Renal pelvis (tissue), 1 donor: ENCODE measurements at regions not wholly inside any gene's neighbourhood (a gene's known extent, or its start where the extent isn't known, plus 50 kb on each side); places are given as distances from the start of the nearest gene placed in this dataset.

Source experiments
- DNase-seq: peaks from one replicate; pipeline ENCODE4 v3.0.0-alpha.2; 2013

- no peak for DNase-seq
Observed at GRCh38 chr11:121899520-121899919, 216.5 kb downstream of the BLID start.

- no peak for DNase-seq
Observed at GRCh38 chr11:121898903-121899302, 217.1 kb downstream of the BLID start.

GRCh38 chr11:121895919-121896318 is 220.1 kb downstream of the BLID start:
- no peak for DNase-seq

- DNase-seq, result no peak
Observed at GRCh38 chr11:121894581-121894980, 221.4 kb downstream of the BLID start.

- no peak for DNase-seq
Observed at GRCh38 chr11:121892863-121893262, 223.2 kb downstream of the BLID start.

GRCh38 chr11:121892131-121892681 is 223.8 kb downstream of the BLID start:
- peak; percentile 4 for DNase-seq

- DNase-seq, result no peak
Observed at GRCh38 chr11:121890946-121891515, 225.0 kb downstream of the BLID start.

GRCh38 chr11:121890377-121890776 is 225.6 kb downstream of the BLID start:
- DNase-seq, result no peak

- DNase-seq, result no peak
Observed at GRCh38 chr11:121889931-121890330, 226.1 kb downstream of the BLID start.

- no peak for DNase-seq
Observed at GRCh38 chr11:121889186-121889585, 226.8 kb downstream of the BLID start.

GRCh38 chr11:121887976-121888557 is 227.9 kb downstream of the BLID start:
- DNase-seq, result no peak

- no peak for DNase-seq
Observed at GRCh38 chr11:121887569-121887968, 228.4 kb downstream of the BLID start.

GRCh38 chr11:121886996-121887395 is 229.0 kb downstream of the BLID start:
- DNase-seq, result no peak

GRCh38 chr11:121886005-121886734 is 229.8 kb downstream of the BLID start:
- no peak for DNase-seq

GRCh38 chr11:121884626-121885025 is 231.4 kb downstream of the BLID start:
- DNase-seq, result no peak

- DNase-seq, result no peak
Observed at GRCh38 chr11:121881806-121882205, 234.2 kb downstream of the BLID start.

- no peak for DNase-seq
Observed at GRCh38 chr11:121877152-121877551, 238.9 kb downstream of the BLID start.

GRCh38 chr11:121873766-121874165 is 242.2 kb downstream of the BLID start:
- DNase-seq, result no peak

GRCh38 chr11:121872356-121872755 is 243.7 kb downstream of the BLID start:
- DNase-seq, result no peak

GRCh38 chr11:121870206-121871045 is 245.6 kb downstream of the BLID start:
- DNase-seq, result no peak

- DNase-seq, result no peak
Observed at GRCh38 chr11:121869478-121869877, 246.5 kb downstream of the BLID start.

GRCh38 chr11:121866754-121867153 is 249.3 kb downstream of the BLID start:
- DNase-seq, result no peak
